IMR-90 (cell line): ENCODE measurements at regions not wholly inside any gene's neighbourhood (a gene's known extent, or its start where the extent isn't known, plus 50 kb on each side); places are given as distances from the start of the nearest gene placed in this dataset.

Experiments used
- ATAC-seq: fragments of 200-7000 bp; cut with Tn5 transposase; 2 replicates; pipeline ENCODE4 v1.9.1; 2020; ENCODE audit warnings: low read depth, mild to moderate bottlenecking, moderate library complexity
- BruUV-seq: library from RNA; stranded (reverse); fragments of 400-500 nt; replicated peaks from 2 replicates; lab custom pipeline; 2021; lab: Mats Ljungman, UMichigan
- CTCF ChIA-PET: fragments of 300-600 bp; formaldehyde crosslinking; extraction: SDS; loops from one replicate; lab custom pipeline; 2021; ENCODE audit warnings: antibody characterized with exemption; lab: Yijun Ruan, JAX
- POLR2A ChIA-PET: fragments of 300-600 bp; sonication (Branson Sonifier 250); formaldehyde crosslinking; loops from one replicate; lab custom pipeline; 2022; ENCODE audit warnings: antibody characterized with exemption; ENCODE audit not compliant: unreplicated experiment; lab: Charles Lee
- DNase-seq: peaks from one replicate; pipeline ENCODE4 v3.0.0; 2013
- H2AFZ ChIP-seq: replicated peaks from 2 replicates; pipeline ENCODE3; 2013; ENCODE audit warnings: low read length, mild to moderate bottlenecking; ENCODE audit not compliant: poor library complexity
- H2AK5ac ChIP-seq: 2 replicates; pipeline ENCODE4 v1.6.1; 2013; ENCODE audit warnings: low read depth, low read length, inconsistent platforms
- H2AK9ac ChIP-seq: replicated peaks from 2 replicates; pipeline ENCODE3; 2013; ENCODE audit warnings: mild to moderate bottlenecking, low read depth, low read length, moderate library complexity; ENCODE audit not compliant: poor library complexity
- H2BK120ac ChIP-seq: 2 replicates; pipeline ENCODE4 v1.6.1; 2013; ENCODE audit warnings: low read depth, low read length, inconsistent platforms
- H2BK15ac ChIP-seq: 3 replicates; pipeline ENCODE4 v1.6.1; 2013; ENCODE audit warnings: low read depth, low read length, inconsistent platforms
- H2BK20ac ChIP-seq: 2 replicates; pipeline ENCODE4 v1.6.1; 2013; ENCODE audit warnings: low read depth, mild to moderate bottlenecking, inconsistent platforms, low read length, moderate library complexity
- H2BK5ac ChIP-seq: 2 replicates; pipeline ENCODE4 v1.6.1; 2013; ENCODE audit warnings: mild to moderate bottlenecking, low read depth, low read length, inconsistent platforms; ENCODE audit not compliant: poor library complexity, severe bottlenecking
- H3K14ac ChIP-seq: replicated peaks from 2 replicates; pipeline ENCODE4 v1.6.1; 2013; ENCODE audit warnings: low read depth, low read length, inconsistent platforms
- H3K18ac ChIP-seq: 2 replicates; pipeline ENCODE4 v1.6.1; 2013; ENCODE audit warnings: low read depth, low read length, control low read depth
- H3K23ac ChIP-seq: 2 replicates; pipeline ENCODE4 v1.6.1; 2013; ENCODE audit warnings: low read depth, low read length, inconsistent platforms
- H3K27ac ChIP-seq: 2 replicates; pipeline ENCODE4 v1.5.1; 2013; ENCODE audit warnings: mild to moderate bottlenecking, control low read depth, low read length; ENCODE audit not compliant: insufficient read depth
- H3K27me3 ChIP-seq: 2 replicates; pipeline ENCODE4 v1.6.1; 2013; ENCODE audit warnings: low read length; ENCODE audit not compliant: control insufficient read depth, insufficient read depth
- H3K36me3 ChIP-seq: 2 replicates; pipeline ENCODE4 v1.6.1; 2013; ENCODE audit warnings: low read length, mixed read lengths; ENCODE audit not compliant: control insufficient read depth, insufficient read depth
- H3K4ac ChIP-seq: 2 replicates; pipeline ENCODE4 v1.6.1; 2013; ENCODE audit warnings: low read depth, low read length, inconsistent platforms
- H3K4me1 ChIP-seq: 2 replicates; pipeline ENCODE4 v1.6.1; 2013; ENCODE audit warnings: low read length, mixed read lengths; ENCODE audit not compliant: control insufficient read depth, insufficient read depth
- H3K4me2 ChIP-seq: 2 replicates; pipeline ENCODE4 v1.6.1; 2013; ENCODE audit warnings: low read depth, mild to moderate bottlenecking, control low read depth, low read length, moderate library complexity
- H3K4me3 ChIP-seq: 2 replicates; pipeline ENCODE4 v1.5.1; 2013; ENCODE audit warnings: low read depth, mild to moderate bottlenecking, control low read depth, low read length, moderate library complexity; ENCODE audit not compliant: insufficient read depth
- H3K56ac ChIP-seq: 2 replicates; pipeline ENCODE4 v1.6.1; 2013; ENCODE audit warnings: low read length, inconsistent platforms; ENCODE audit not compliant: insufficient read depth; ENCODE audit errors: extremely low read depth
- H3K79me1 ChIP-seq, 2 experiments: 2 replicates each; pipeline ENCODE4 v1.6.1; 2013; ENCODE audit warnings: low read length in 2 of 2, inconsistent platforms in 1 of 2, low read depth in 1 of 2
- H3K9ac ChIP-seq: 2 replicates; pipeline ENCODE4 v1.6.1; 2013; ENCODE audit warnings: low read depth, low read length, control low read depth
- H3K9me1 ChIP-seq: 2 replicates; pipeline ENCODE4 v1.6.1; 2013; ENCODE audit warnings: low read length, inconsistent platforms; ENCODE audit not compliant: insufficient read depth
- H3K9me3 ChIP-seq: 2 replicates; pipeline ENCODE4 v1.6.1; 2013; ENCODE audit warnings: low read length; ENCODE audit not compliant: control insufficient read depth, insufficient read depth
- H4K20me1 ChIP-seq: 2 replicates; pipeline ENCODE4 v1.6.1; 2013; ENCODE audit warnings: low read length, inconsistent platforms; ENCODE audit not compliant: insufficient read depth
- H4K5ac ChIP-seq: 2 replicates; pipeline ENCODE4 v1.6.1; 2013; ENCODE audit warnings: mild to moderate bottlenecking, low read depth, low read length, control low read depth
- H4K8ac ChIP-seq, 2 experiments: 2 replicates each; pipeline ENCODE4 v1.6.1; 2013; ENCODE audit warnings: low read depth in 2 of 2, low read length in 2 of 2, control low read depth in 1 of 2, inconsistent platforms in 1 of 2
- H4K91ac ChIP-seq: 2 replicates; pipeline ENCODE4 v1.6.1; 2013; ENCODE audit warnings: low read depth, low read length, inconsistent platforms; ENCODE audit not compliant: insufficient read depth
- CTCF ChIP-seq: conservative IDR thresholded peaks from 2 replicates; pipeline ENCODE4 v1.5.1; 2012; ENCODE audit warnings: mild to moderate bottlenecking, low read depth, low read length, improper control_type of control experiment
- MAFK ChIP-seq: IDR thresholded peaks from 2 replicates; pipeline ENCODE4 v1.6.1; 2012; ENCODE audit warnings: low read depth, low read length, improper control_type of control experiment
- RAD21 ChIP-seq: IDR thresholded peaks from 2 replicates; pipeline ENCODE4 v1.6.1; 2012; ENCODE audit warnings: low read length, improper control_type of control experiment
- RFX5 ChIP-seq: IDR thresholded peaks from 2 replicates; pipeline ENCODE4 v1.8.0; 2012; ENCODE audit warnings: low read depth, mild to moderate bottlenecking, low read length, moderate library complexity
- WGBS, 2 experiments: methylation state at CpG; one replicate each; pipeline versions ENCODE4 v1.1.5 to v1.1.7; 2013; ENCODE audit warnings: missing lambda C conversion rate in 2 of 2; ENCODE audit not compliant: insufficient read length in 1 of 2; ENCODE audit errors: extremely low coverage in 2 of 2; 5-methylcytosine and 5-hydroxymethylcytosine counted together
- dilution Hi-C: fragments of 300-500 bp; cut with HindIII; formaldehyde crosslinking; loops from one replicate; pipeline ENCODE4 v1.14.3; 2018; ENCODE audit warnings: low sequenced_read_pairs; ENCODE audit not compliant: unreplicated experiment
- in situ Hi-C: fragments of 300-500 bp; cut with MboI; formaldehyde crosslinking; loops from 3 replicates; pipeline ENCODE4 v1.14.3; 2019; ENCODE audit warnings: low sequenced_read_pairs, inconsistent platforms, mixed read lengths
- intact Hi-C: fragments of 100-400 bp; cut with micrococcal nuclease; formaldehyde crosslinking; loops from 2 replicates; pipeline ENCODE4 v1.10.0; 2022

DNA sequence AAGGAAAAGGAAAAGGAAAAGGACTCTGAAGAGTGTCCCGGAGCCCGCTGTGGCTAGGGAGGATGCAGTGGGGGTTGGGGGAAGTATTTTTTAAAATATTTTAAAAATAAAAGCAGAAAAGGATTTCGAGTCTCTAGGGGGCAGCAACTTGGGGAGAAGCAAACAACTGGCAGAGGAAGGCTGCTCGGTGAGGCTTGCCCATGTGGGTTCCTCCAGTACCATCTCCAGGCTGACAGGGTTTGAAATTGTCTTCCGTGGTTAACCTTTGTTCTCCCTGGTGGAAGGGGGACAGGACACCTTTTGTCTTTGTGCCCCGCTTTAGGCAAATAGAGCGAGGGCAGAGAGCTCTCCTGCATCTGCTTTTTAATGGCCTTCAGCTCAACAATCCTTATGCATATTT, 60.4 kb upstream of the SNX9 start:
- Histone ChIP-seq H4K5ac (no peak overlapping the region), H4K20me1 (peaks cover 3% of the 10 kb centered on the region; the same call in 1 of the 2 replicates), H2BK15ac (peak overlapping the region; percentile 82; the same call in 1 of the 3 replicates), H3K9me3 (no peaks in the 10 kb centered on the region), H2BK20ac (peak overlapping the region; percentile 62), H3K27ac (no peak overlapping the region), H3K79me1 (peaks cover 0 to 13% of the 10 kb centered on the region in 2 experiments; a peak in 2 of 4 replicates), H3K27me3 (no peaks in the 10 kb centered on the region), H4K8ac (peak overlapping the region in 1 of 2 experiments; percentile 2; a peak in 1 of 4 replicates), H4K91ac (no peak overlapping the region), H3K9ac (no peak overlapping the region), H3K23ac (no peak overlapping the region), H3K4me2 (no peak overlapping the region), H2BK5ac (no peak overlapping the region), H3K14ac (no peak overlapping the region), H2BK120ac (no peak overlapping the region; the same call in 1 of the 2 replicates), H3K18ac (no peak overlapping the region; the same call in 1 of the 2 replicates), H3K4me1 (peaks cover 32% of the 10 kb centered on the region), H3K9me1 (peaks cover 25% of the 10 kb centered on the region), H3K56ac (no peak overlapping the region), H2AK5ac (peak overlapping the region; percentile 46), H3K4ac (peak overlapping the region; percentile 74), H2AK9ac (no peak overlapping the region), H3K4me3 (no peak overlapping the region), H2AFZ (no peak overlapping the region), H3K36me3 (no peaks in the 10 kb centered on the region)
- ATAC-seq (no peak), DNase-seq (no peak)
- intact Hi-C loops: no loop called here
- TF ChIP-seq MAFK (no peak), RFX5 (no peak), RAD21 (peak; percentile 19), CTCF (peak; percentile 19; the same call in 1 of the 2 replicates)
- dilution Hi-C loops: no loop called here
- ChIA-PET POLR2A (no interaction called here), CTCF (interaction anchor here (2.8 kb wide), 1 partner anchor 111 kb away, joined by 13 read pairs; no protein-coding TSS in a partner anchor)
- no CpG with 5 or more reads among the region's 7 CpGs for WGBS, 2 experiments
- in situ Hi-C loops: no loop called here
- BruUV-seq: no TSS peak
